Thyroid gland (tissue), 4 donors: ENCODE measurements at regions not wholly inside any gene's neighbourhood (a gene's known extent, or its start where the extent isn't known, plus 50 kb on each side); places are given as distances from the start of the nearest gene placed in this dataset.

ENCODE experiments used
- POLR2A ChIP-seq, 2 donors: fragments of 450-650 bp; IDR thresholded peaks; one replicate each; pipeline ENCODE4 v1.6.1; 2017; ENCODE audit warnings: antibody characterized with exemption in 2 of 2, mild to moderate bottlenecking in 2 of 2, moderate library complexity in 1 of 2
- TF ChIP-seq, protein P1 (sequence below), 6 experiments: fragments of 200-600 bp in 3 of 6; fragments of 450-650 bp in 3 of 6; sonication (generic) in 3 of 6; IDR thresholded peaks; one replicate each; pipeline ENCODE4 v1.5.1; 2016 to 2019; ENCODE audit warnings: antibody characterized with exemption in 6 of 6, mild to moderate bottlenecking in 2 of 6, inconsistent platforms in 1 of 6, moderate library complexity in 1 of 6

- TF ChIP-seq POLR2A (IDR thresholded peaks at IDR 0.05) = no peak
- TF ChIP-seq, protein P1, sequence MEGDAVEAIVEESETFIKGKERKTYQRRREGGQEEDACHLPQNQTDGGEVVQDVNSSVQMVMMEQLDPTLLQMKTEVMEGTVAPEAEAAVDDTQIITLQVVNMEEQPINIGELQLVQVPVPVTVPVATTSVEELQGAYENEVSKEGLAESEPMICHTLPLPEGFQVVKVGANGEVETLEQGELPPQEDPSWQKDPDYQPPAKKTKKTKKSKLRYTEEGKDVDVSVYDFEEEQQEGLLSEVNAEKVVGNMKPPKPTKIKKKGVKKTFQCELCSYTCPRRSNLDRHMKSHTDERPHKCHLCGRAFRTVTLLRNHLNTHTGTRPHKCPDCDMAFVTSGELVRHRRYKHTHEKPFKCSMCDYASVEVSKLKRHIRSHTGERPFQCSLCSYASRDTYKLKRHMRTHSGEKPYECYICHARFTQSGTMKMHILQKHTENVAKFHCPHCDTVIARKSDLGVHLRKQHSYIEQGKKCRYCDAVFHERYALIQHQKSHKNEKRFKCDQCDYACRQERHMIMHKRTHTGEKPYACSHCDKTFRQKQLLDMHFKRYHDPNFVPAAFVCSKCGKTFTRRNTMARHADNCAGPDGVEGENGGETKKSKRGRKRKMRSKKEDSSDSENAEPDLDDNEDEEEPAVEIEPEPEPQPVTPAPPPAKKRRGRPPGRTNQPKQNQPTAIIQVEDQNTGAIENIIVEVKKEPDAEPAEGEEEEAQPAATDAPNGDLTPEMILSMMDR (IDR thresholded peaks at IDR 0.05) = no peak
Measured at GRCh38 chr13:40352802-40353562, 313.5 kb downstream of the FOXO1 start.
